Tibial artery (tissue), 4 donors: ENCODE measurements at regions not wholly inside any gene's neighbourhood (a gene's known extent, or its start where the extent isn't known, plus 50 kb on each side); places are given as distances from the start of the nearest gene placed in this dataset.
"Not testable (repeated sequence)": the region's sequence is repeated elsewhere in the genome, so short reads cannot be mapped to it uniquely, and the experiment has no call there.

Experiments used
- DNase-seq, 2 donors: peaks; one replicate each; pipeline ENCODE4 v3.0.0-alpha.2; 2019
- H3K27ac ChIP-seq, 2 donors: fragments of 200-600 bp; sonication (generic) in 1 of 2; 1 replicate in 1 of 2; 2 replicates in 1 of 2; pipeline ENCODE4 v1.5.1; 2018 to 2019; ENCODE audit warnings: mild to moderate bottlenecking in 1 of 2
- H3K27me3 ChIP-seq, 2 donors: fragments of 200-600 bp; sonication (generic) in 1 of 2; one replicate each; pipeline versions ENCODE4 v1.5.1 to v1.6.0; 2016 to 2019
- H3K36me3 ChIP-seq, 3 donors: fragments of 200-600 bp; sonication (generic) in 2 of 3; one replicate each; pipeline ENCODE4 v1.5.1; 2016 to 2019; ENCODE audit warnings: mild to moderate bottlenecking in 2 of 3
- H3K4me1 ChIP-seq, 4 donors: fragments of 200-600 bp; sonication (generic) in 2 of 4; 1 replicate in 3 of 4; 2 replicates in 1 of 4; pipeline ENCODE4 v1.5.1; 2016 to 2019
- H3K4me3 ChIP-seq, 2 donors: fragments of 200-600 bp; sonication (generic) in 1 of 2; 1 replicate in 1 of 2; 2 replicates in 1 of 2; pipeline ENCODE4 v1.5.1; 2018 to 2019; ENCODE audit warnings: mild to moderate bottlenecking in 2 of 2
- H3K9me3 ChIP-seq, 3 donors: fragments of 200-600 bp; sonication (generic) in 1 of 3; one replicate each; pipeline ENCODE4 v1.5.1; 2016 to 2019
- intact Hi-C: fragments of 100-400 bp; cut with DNase I; formaldehyde crosslinking; loops from one replicate; pipeline ENCODE4 v1.15.0; 2023; ENCODE audit warnings: low total_unique reads
- TF ChIP-seq, protein P1 (sequence below), 2 experiments: fragments of 200-600 bp in 1 of 2; fragments of 450-650 bp in 1 of 2; IDR thresholded peaks; one replicate each; pipeline ENCODE4 v1.5.1; 2017 to 2019; ENCODE audit warnings: antibody characterized with exemption in 2 of 2, mild to moderate bottlenecking in 1 of 2, moderate library complexity in 1 of 2

DNA sequence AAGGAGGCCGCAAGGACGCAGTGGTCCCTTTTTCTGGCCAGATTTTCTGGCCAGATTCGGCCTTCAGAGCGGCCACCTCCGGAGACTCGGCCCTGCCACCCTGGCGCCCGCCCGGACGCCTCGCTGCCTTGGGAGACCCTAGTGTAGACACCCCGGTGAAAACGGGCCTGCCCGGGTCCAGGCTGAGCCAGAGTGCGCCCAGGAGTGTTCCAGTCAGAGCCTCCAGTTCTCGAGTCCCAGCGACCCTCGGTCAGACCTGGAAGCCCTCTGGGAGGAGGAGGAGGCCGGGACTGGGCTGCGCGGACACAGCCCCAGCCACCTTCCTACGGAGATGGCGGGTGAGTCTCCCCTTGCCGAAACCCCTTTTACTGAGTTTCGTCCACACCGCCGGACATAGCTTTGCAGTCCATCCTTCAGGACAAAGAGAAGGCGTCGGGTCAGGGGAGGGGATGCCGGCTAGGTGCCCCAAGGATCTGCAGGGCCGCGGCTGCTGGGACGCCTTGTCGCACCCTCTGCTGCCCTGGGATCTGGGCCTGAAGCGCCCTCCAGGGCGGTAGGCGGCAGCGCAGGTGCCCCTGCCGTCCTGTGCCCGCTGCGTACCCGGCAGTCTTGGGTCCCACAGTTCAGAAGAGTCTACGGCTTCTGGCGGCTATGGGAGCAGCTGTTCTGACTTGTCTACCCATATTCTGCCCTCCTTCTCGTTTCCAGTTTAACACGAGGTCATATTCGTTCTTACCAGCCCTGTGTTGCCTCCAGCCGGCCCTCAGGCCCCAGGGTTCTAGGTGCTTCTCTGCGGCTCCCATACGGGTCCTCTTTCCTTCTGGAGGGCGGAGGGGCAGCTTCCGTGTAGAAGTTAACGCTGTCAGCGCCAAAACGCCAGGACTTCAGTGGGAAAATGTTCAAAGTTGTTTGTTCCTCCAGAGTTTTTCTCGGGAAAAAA lies 1771.7 kb upstream of the CDH9 start:
- DNase-seq: no peak
- Histone ChIP-seq H3K27me3 (no peaks in the 10 kb centered on the region), H3K4me1 (no peaks in the 10 kb centered on the region), H3K9me3 (peaks cover 0 to 8% (median 0%) of the 10 kb centered on the region in 3 donors), H3K4me3 (no peak overlapping the region), H3K36me3 (no peaks in the 10 kb centered on the region), H3K27ac (no peak overlapping the region)
- intact Hi-C loops: no loop called here
- TF ChIP-seq, protein P1, sequence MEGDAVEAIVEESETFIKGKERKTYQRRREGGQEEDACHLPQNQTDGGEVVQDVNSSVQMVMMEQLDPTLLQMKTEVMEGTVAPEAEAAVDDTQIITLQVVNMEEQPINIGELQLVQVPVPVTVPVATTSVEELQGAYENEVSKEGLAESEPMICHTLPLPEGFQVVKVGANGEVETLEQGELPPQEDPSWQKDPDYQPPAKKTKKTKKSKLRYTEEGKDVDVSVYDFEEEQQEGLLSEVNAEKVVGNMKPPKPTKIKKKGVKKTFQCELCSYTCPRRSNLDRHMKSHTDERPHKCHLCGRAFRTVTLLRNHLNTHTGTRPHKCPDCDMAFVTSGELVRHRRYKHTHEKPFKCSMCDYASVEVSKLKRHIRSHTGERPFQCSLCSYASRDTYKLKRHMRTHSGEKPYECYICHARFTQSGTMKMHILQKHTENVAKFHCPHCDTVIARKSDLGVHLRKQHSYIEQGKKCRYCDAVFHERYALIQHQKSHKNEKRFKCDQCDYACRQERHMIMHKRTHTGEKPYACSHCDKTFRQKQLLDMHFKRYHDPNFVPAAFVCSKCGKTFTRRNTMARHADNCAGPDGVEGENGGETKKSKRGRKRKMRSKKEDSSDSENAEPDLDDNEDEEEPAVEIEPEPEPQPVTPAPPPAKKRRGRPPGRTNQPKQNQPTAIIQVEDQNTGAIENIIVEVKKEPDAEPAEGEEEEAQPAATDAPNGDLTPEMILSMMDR (IDR thresholded peaks at IDR 0.05): no peak

DNA sequence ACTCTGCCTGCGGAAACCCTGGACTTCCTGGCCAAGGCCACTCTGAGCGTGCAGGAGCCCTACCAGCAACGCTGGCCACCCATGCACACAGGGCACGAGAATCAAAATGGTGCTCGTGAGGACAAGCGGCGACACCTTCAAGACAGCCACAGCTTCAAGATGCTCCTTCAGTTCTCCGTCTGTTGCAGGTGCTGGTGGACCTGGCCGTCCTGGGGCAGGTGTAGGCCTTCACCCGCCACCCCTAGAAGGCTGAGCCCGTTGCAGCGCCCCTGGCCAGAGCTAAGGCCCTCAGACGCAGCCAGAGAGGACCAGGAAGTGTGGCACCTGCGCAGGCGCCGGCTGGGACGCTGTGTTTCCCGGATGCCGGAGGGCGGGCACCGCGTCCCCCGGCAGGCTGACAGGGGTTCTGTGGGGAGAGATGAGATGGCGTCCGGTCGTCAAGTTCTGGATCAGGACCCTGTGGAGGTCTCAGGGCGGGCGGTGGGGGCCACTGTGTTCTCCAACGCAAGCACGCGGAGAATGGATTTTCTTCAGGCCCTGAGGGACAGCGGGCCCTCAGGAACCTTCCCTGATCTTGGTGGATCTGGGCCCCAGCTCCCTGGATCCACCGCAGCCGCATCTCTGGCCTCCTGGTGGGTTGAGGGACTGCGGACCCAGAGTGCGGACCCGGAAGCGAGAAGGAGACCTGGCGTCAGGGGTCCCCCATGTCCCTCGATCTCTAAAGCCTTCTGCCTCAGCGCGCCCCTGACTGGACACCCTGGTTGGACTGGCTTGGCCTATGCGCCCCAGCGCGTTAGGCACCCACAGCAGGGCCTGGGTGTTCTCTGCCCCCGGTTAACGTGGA lies 1770.8 kb upstream of the CDH9 start:
- Histone ChIP-seq H3K4me1 (no peaks in the 10 kb centered on the region), H3K27ac (no peak overlapping the region), H3K4me3 (no peak overlapping the region), H3K27me3 (no peaks in the 10 kb centered on the region), H3K9me3 (peaks cover 0 to 8% (median 0%) of the 10 kb centered on the region in 3 donors), H3K36me3 (no peaks in the 10 kb centered on the region)
- DNase-seq: no peak
- intact Hi-C loops: no loop called here
- TF ChIP-seq, protein P1 (IDR thresholded peaks at IDR 0.05): no peak

DNA sequence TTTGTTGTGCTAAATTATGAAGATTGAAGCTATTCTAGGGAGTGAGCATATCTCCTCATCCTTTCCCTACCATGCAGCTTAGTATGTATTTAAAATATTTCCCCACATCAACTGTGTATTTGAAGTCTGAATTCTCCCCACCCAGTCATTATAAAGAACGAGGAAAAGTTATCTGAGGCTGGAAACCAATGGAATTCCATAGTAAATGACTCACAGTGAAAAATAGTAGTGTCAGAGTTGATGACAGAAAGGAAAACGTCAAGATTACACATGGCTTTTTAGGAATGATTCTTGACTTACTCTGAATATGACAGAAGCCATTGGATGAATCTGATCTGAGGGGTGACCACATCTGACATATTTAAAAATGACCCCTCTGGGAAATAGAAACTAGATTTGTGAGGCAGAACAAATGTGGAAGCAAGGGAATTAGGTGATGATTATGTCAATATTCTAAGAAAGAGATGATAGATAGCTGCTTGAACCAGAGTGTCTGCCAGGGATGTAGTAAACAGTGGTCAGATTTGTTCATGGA lies 1768.9 kb upstream of the CDH9 start:
- intact Hi-C loops: no loop called here
- TF ChIP-seq, protein P1 (IDR thresholded peaks at IDR 0.05): no peak
- Histone ChIP-seq H3K9me3 (peaks cover 0 to 8% (median 0%) of the 10 kb centered on the region in 3 donors), H3K36me3 (no peaks in the 10 kb centered on the region), H3K4me3 (no peak overlapping the region), H3K27ac (no peak overlapping the region), H3K4me1 (no peaks in the 10 kb centered on the region), H3K27me3 (no peaks in the 10 kb centered on the region)
- no peak for DNase-seq

DNA sequence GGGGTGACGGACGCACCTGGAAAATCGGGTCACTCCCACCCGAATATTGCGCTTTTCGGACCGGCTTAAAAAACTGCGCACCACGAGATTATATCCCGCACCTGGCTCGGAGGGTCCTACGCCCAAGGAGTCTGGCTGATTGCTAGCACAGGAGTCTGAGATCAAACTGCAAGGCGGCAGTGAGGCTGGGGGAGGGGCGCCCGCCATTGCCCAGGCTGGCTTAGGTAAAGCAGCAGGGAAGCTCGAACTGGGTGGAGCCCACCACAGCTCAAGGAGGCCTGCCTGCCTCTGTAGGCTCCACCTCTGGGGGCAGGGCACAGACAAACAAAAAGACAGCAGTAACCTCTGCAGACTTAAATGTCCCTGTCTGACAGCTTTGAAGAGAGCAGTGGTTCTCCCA lies 1760.6 kb upstream of the CDH9 start:
- H3K27ac ChIP-seq, intact Hi-C loops, H3K4me3 ChIP-seq, H3K9me3 ChIP-seq, H3K36me3 ChIP-seq, DNase-seq, H3K4me1 ChIP-seq, H3K27me3 ChIP-seq: not testable (repeated sequence)

DNA sequence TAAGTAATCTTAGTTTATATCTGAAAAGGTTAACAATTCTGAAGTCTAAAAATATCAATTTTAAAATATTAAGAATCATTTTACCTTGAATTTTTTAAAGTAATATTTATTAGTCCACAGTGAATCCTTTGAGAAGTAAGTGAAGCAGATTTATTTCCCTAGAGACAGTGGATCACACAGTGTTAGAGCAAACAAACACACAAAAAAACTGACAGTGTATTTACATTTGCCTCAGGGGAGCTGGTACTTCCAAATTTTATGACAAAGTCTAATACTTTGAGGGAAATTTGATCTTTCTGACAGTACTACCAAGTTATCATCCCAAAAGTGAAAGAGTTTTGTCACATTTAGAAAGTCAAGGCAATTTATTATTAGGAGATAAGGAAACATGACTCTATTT lies 1750.6 kb upstream of the CDH9 start:
- no peaks in the 10 kb centered on the region for H3K4me1 ChIP-seq
- no peak overlapping the region for H3K27ac ChIP-seq
- H3K9me3 ChIP-seq: no peaks in the 10 kb centered on the region
- DNase-seq: no peak
- no peaks in the 10 kb centered on the region for H3K36me3 ChIP-seq
- intact Hi-C loops: no loop called here
- no peaks in the 10 kb centered on the region for H3K27me3 ChIP-seq
- TF ChIP-seq, protein P1 (IDR thresholded peaks at IDR 0.05): no peak
- H3K4me3 ChIP-seq: no peak overlapping the region
